ENCODE measurements at regions not wholly inside any gene's neighbourhood (a gene's known extent, or its start where the extent isn't known, plus 50 kb on each side); places are given as distances from the start of the nearest gene placed in this dataset.

DNA sequence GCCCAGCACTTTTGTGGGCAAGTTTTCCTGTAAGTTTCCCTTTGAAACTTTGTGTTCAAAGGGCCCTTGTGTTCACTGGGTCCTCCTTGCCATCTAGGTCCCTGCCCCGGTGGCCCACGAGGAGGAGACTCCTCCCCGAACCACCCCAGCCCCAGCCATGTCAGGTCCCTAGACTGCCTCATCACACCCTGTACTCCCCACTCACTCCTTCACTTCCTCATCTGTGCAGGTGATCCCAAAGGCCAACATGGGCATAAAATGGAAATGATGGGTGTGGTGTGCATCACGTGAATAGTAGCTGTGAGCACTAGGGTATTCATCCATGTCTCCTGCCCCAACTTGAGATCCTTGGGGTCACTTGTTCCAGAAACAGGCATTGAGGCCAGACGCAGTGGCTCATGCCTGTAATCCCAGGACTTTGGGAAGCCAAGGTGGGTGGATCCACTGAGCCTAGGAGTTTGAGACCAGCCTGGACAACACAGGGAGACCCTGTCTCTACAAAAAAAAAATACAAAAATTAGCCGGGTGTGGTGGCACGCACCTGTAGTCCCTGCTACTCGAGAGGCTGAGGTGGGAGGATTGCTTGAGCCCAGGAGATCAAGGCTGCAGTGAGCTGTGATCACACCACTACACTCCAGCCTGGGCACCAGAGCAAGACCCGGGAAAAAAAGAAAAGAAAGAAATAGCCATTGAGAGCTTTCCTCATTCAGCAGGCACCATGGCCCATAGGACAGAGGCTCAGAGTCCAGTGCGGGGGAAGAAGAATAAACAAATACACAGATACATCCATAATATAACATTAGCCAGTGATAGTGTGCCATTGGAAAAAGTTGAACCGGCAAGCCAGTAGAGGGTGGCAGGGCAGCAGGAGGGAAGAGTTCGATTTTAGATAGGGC lies 74.5 kb downstream of the KATNIP start:
- no peak for FAIRE-seq
- Histone ChIP-seq H3K27me3 (ENCODE audit: control insufficient read depth in 1 of 2, insufficient read depth in 2 of 2, low read length in 2 of 2) (no peaks in the 10 kb centered on the region), H3K9ac (ENCODE audit: insufficient read depth, low read depth, low read length) (peak overlapping the region; percentile 65), H3K9me3 (ENCODE audit: low read length) (no peaks in the 10 kb centered on the region), H3K4me1 (ENCODE audit: insufficient read depth, low read length) (peaks cover 44% of the 10 kb centered on the region), H3K4me2 (ENCODE audit: low read depth, low read length) (peak overlapping the region; percentile 41), H3K27ac (ENCODE audit: extremely low read length, insufficient read depth, low read length) (peak overlapping the region; percentile 78), H3K79me2 (ENCODE audit: insufficient read depth, low read length) (no peaks in the 10 kb centered on the region), H2AFZ (ENCODE audit: low read length) (no peak overlapping the region), H3K36me3 (replicated peaks in 1 of 2; ENCODE audit: control insufficient read depth in 1 of 2, insufficient read depth in 2 of 2, low read length in 2 of 2) (no peaks in the 10 kb centered on the region; a peak in 1 of 5 replicates), H3K4me3 (replicated peaks in 1 of 3; ENCODE audit: insufficient read depth in 1 of 3, low read depth in 2 of 3, low read length in 3 of 3) (no peak overlapping the region), H4K20me1 (ENCODE audit: insufficient read depth, low read length) (no peaks in the 10 kb centered on the region)
- CTCF ChIA-PET (ENCODE audit: low intra/inter-chr PET ratio, low total read pairs): no interaction called here
- 70% methylated on average over 12 of the region's 12 CpGs for WGBS (ENCODE audit: low lambda C conversion rate)
- no TSS peak for BruUV-seq (replicated peaks)
- DNase-seq (ENCODE audit: low spot score): peak; percentile 58
- intact Hi-C loops (cut with micrococcal nuclease; ENCODE audit: unreplicated experiment): no loop called here
- in situ Hi-C loops (cut with HindIII; ENCODE audit: extremely low pct_ligation_motif_present, low pct_unique_long_range_greater_than_20kb): no loop called here
- POLR2A ChIA-PET: interaction anchor here (1.7 kb wide), 1 partner anchor 74 kb away, joined by 7 read pairs; the partner anchor contains the start of genes GTF3C1 and KATNIP
- peak; percentile 77 for ATAC-seq
- TF ChIP-seq ZMYM3 (CRISPR knock-in tag; IDR thresholded peaks at IDR 0.05): peak; percentile 71
- TF ChIP-seq ZNF619 (CRISPR knock-in tag; IDR thresholded peaks at IDR 0.05): no peak
- TF ChIP-seq, protein P1, sequence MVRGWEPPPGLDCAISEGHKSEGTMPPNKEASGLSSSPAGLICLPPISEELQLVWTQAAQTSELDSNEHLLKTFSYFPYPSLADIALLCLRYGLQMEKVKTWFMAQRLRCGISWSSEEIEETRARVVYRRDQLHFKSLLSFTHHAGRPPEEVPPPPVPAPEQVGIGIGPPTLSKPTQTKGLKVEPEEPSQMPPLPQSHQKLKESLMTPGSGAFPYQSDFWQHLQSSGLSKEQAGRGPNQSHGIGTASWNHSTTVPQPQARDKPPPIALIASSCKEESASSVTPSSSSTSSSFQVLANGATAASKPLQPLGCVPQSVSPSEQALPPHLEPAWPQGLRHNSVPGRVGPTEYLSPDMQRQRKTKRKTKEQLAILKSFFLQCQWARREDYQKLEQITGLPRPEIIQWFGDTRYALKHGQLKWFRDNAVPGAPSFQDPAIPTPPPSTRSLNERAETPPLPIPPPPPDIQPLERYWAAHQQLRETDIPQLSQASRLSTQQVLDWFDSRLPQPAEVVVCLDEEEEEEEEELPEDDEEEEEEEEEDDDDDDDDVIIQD (CRISPR knock-in tag; IDR thresholded peaks at IDR 0.05; ENCODE audit: low read depth): peak; percentile 31; the same call in 1 of the 2 replicates
- TF ChIP-seq ZNF281 (CRISPR knock-in tag; IDR thresholded peaks at IDR 0.05; ENCODE audit: borderline replicate concordance): 0 out of 2 replicates have a peak, but pooled peaks have one; percentile 38
- TF ChIP-seq SOX13 (IDR thresholded peaks at IDR 0.05): no peak
- peak in 1 of 2 experiments; percentile 31; a peak in 1 of 4 replicates for TF ChIP-seq SOX13 (CRISPR knock-in tag; conservative IDR thresholded peaks at IDR 0.05 in 1 of 2, IDR thresholded peaks at IDR 0.05 in 1 of 2)
- TF ChIP-seq FOXA3 (CRISPR knock-in tag; IDR thresholded peaks at IDR 0.05): 0 out of 2 replicates have a peak, but pooled peaks have one; percentile 21
- TF ChIP-seq ZFX (CRISPR knock-in tag; IDR thresholded peaks at IDR 0.05; ENCODE audit: low read depth): 0 out of 2 replicates have a peak, but pooled peaks have one; percentile 16
- TF ChIP-seq, protein P2, sequence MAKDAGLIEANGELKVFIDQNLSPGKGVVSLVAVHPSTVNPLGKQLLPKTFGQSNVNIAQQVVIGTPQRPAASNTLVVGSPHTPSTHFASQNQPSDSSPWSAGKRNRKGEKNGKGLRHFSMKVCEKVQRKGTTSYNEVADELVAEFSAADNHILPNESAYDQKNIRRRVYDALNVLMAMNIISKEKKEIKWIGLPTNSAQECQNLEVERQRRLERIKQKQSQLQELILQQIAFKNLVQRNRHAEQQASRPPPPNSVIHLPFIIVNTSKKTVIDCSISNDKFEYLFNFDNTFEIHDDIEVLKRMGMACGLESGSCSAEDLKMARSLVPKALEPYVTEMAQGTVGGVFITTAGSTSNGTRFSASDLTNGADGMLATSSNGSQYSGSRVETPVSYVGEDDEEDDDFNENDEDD (CRISPR knock-in tag; IDR thresholded peaks at IDR 0.05; ENCODE audit: borderline replicate concordance): no peak
- TF ChIP-seq ZKSCAN1 (IDR thresholded peaks at IDR 0.05; ENCODE audit: low read length): no peak
- TF ChIP-seq FOXP1 (IDR thresholded peaks at IDR 0.05): no peak
- 0 out of 2 replicates have a peak, but pooled peaks have one; percentile 26 for TF ChIP-seq FOXP1 (CRISPR knock-in tag; IDR thresholded peaks at IDR 0.05)
- TF ChIP-seq ZNF317 (CRISPR knock-in tag; IDR thresholded peaks at IDR 0.05): 0 out of 2 replicates have a peak, but pooled peaks have one; percentile 14
- peak; percentile 54; the same call in 1 of the 2 replicates for TF ChIP-seq FOXP4 (CRISPR knock-in tag; IDR thresholded peaks at IDR 0.05)
- 0 out of 2 replicates have a peak, but pooled peaks have one; percentile 54 for TF ChIP-seq ZNF34 (CRISPR knock-in tag; IDR thresholded peaks at IDR 0.05; ENCODE audit: borderline replicate concordance)

Measured in HepG2 (cell line).